HCT116 (cell line): ENCODE measurements at regions not wholly inside any gene's neighbourhood (a gene's known extent, or its start where the extent isn't known, plus 50 kb on each side); places are given as distances from the start of the nearest gene placed in this dataset.

Source experiments
- CEBPB ChIP-seq: IDR thresholded peaks from 2 replicates; pipeline ENCODE4 v1.6.1; 2012; ENCODE audit warnings: low read depth
- EGR1 ChIP-seq: IDR thresholded peaks from 2 replicates; pipeline ENCODE4 v1.6.1; 2012; ENCODE audit warnings: low read depth
- POLR2A ChIP-seq: IDR thresholded peaks from 2 replicates; pipeline ENCODE4 v1.7.0; 2011; ENCODE audit warnings: borderline replicate concordance; ENCODE audit not compliant: insufficient read depth, insufficient read length; ENCODE audit errors: extremely low read depth
- REST ChIP-seq: IDR thresholded peaks from 2 replicates; pipeline ENCODE4 v1.6.1; 2012; ENCODE audit warnings: low read depth
- SIN3A ChIP-seq: IDR thresholded peaks from 2 replicates; pipeline ENCODE4 v1.6.1; 2012; ENCODE audit warnings: low read depth
- TCF7L2 ChIP-seq: IDR thresholded peaks from 2 replicates; pipeline ENCODE4 v1.7.0; 2011; ENCODE audit warnings: borderline replicate concordance, inconsistent platforms; ENCODE audit not compliant: insufficient read depth, insufficient read length; ENCODE audit errors: extremely low read depth
- YY1 ChIP-seq: IDR thresholded peaks from 2 replicates; pipeline ENCODE4 v1.6.1; 2011; ENCODE audit warnings: low read length, low read depth, moderate library complexity, mild to moderate bottlenecking; ENCODE audit not compliant: insufficient replicate concordance; ENCODE audit errors: extremely low read depth
- ZNF274 ChIP-seq: fragments of 200-500 bp; sonication (Bioruptor generic); IDR thresholded peaks from 2 replicates; pipeline ENCODE4 v1.6.1; 2014; ENCODE audit warnings: mild to moderate bottlenecking, low read depth, low read length, inconsistent platforms
- TF ChIP-seq, protein P1 (sequence below), 3 experiments: fragments of 200-600 bp in 1 of 3; sonication (generic) in 1 of 3; IDR thresholded peaks in 2 of 3; conservative IDR thresholded peaks in 1 of 3; 2 replicates each; pipeline ENCODE4 v1.5.1; 2012 to 2017; ENCODE audit warnings: low read depth in 2 of 3, low read length in 2 of 3, antibody characterized with exemption in 1 of 3, borderline replicate concordance in 1 of 3, control low read depth in 1 of 3, mild to moderate bottlenecking in 1 of 3, mixed read lengths in 1 of 3, mixed run types in 1 of 3, moderate library complexity in 1 of 3; ENCODE audit not compliant: insufficient read depth in 1 of 3

- no peak for TF ChIP-seq SIN3A
- no peak for TF ChIP-seq POLR2A
- TF ChIP-seq, protein P1, sequence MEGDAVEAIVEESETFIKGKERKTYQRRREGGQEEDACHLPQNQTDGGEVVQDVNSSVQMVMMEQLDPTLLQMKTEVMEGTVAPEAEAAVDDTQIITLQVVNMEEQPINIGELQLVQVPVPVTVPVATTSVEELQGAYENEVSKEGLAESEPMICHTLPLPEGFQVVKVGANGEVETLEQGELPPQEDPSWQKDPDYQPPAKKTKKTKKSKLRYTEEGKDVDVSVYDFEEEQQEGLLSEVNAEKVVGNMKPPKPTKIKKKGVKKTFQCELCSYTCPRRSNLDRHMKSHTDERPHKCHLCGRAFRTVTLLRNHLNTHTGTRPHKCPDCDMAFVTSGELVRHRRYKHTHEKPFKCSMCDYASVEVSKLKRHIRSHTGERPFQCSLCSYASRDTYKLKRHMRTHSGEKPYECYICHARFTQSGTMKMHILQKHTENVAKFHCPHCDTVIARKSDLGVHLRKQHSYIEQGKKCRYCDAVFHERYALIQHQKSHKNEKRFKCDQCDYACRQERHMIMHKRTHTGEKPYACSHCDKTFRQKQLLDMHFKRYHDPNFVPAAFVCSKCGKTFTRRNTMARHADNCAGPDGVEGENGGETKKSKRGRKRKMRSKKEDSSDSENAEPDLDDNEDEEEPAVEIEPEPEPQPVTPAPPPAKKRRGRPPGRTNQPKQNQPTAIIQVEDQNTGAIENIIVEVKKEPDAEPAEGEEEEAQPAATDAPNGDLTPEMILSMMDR (IDR thresholded peaks at IDR 0.05 in 2 of 3, conservative IDR thresholded peaks at IDR 0.05 in 1 of 3; ENCODE audit: borderline replicate concordance in 1 of 3, insufficient read depth in 1 of 3, low read depth in 2 of 3, low read length in 2 of 3): no peak
- TF ChIP-seq REST: no peak
- TF ChIP-seq YY1: no peak
- no peak for TF ChIP-seq CEBPB
- TF ChIP-seq ZNF274: no peak
- TF ChIP-seq TCF7L2: no peak
- TF ChIP-seq EGR1: no peak
These were observed 115.0 kb upstream of the FOXA2 start for GRCh38 chr20:22699396-22699795.
